A549 (cell line): ENCODE measurements at regions not wholly inside any gene's neighbourhood (a gene's known extent, or its start where the extent isn't known, plus 50 kb on each side); places are given as distances from the start of the nearest gene placed in this dataset.

Experiments
- ATAC-seq, 2 experiments: fragments of 200-7000 bp in 1 of 2; fragments of >200 bp in 1 of 2; cut with Nextera tagmentation in 1 of 2; cut with Tn5 transposase in 1 of 2; 3 replicates each; pipeline versions ENCODE4 v1.8.0 to v1.9.1; 2018 to 2020; ENCODE audit warnings: mild to moderate bottlenecking in 1 of 2, moderate library complexity in 1 of 2
- CTCF ChIA-PET: fragments of 300-600 bp; sonication (Branson Sonifier 250); formaldehyde crosslinking; extraction: SDS; loops from one replicate; lab custom pipeline; 2021; ENCODE audit warnings: antibody characterized with exemption, inconsistent platforms; lab: Yijun Ruan, JAX
- POLR2A ChIA-PET: fragments of 350-600 bp; formaldehyde crosslinking; extraction: SDS; loops from one replicate; lab custom pipeline; 2021; ENCODE audit warnings: antibody characterized with exemption, inconsistent platforms; lab: Yijun Ruan, JAX
- DNase-seq, 2 experiments: peaks; one replicate each; pipeline versions ENCODE4 v3.0.0 to v3.0.0-alpha.2; 2011 to 2016; ENCODE audit warnings: low read depth in 1 of 2, low spot score in 1 of 2
- FAIRE-seq: peaks from 2 replicates; lab custom pipeline; 2011; peaks lifted over from hg19 to GRCh38; lab: Jason Lieb, UNC
- H3K27ac ChIP-seq, 2 experiments: fragments of >200 bp; sonication (Bioruptor Twin); formaldehyde crosslinking; 3 replicates each; pipeline ENCODE4 v1.5.1; 2016 to 2017
- H3K4me1 ChIP-seq: fragments of >200 bp; sonication (Bioruptor Twin); formaldehyde crosslinking; 3 replicates; pipeline ENCODE4 v1.6.1; 2016
- H3K4me2 ChIP-seq: fragments of >200 bp; sonication (Bioruptor Twin); formaldehyde crosslinking; 3 replicates; pipeline ENCODE4 v1.6.1; 2016
- H3K4me3 ChIP-seq: fragments of >200 bp; sonication (Bioruptor Twin); formaldehyde crosslinking; 3 replicates; pipeline ENCODE4 v1.5.1; 2016
- H3K9me3 ChIP-seq: fragments of >200 bp; sonication (Bioruptor Twin); formaldehyde crosslinking; 3 replicates; pipeline ENCODE4 v1.6.1; 2016
- MAFK ChIP-seq: fragments of 450-650 bp; IDR thresholded peaks from 2 replicates; pipeline ENCODE4 v1.6.1; 2014; ENCODE audit not compliant: partially characterized antibody
- NPAS2 ChIP-seq: fragments of 250-450 bp; sonication (Bioruptor Pico); IDR thresholded peaks from 2 replicates; pipeline ENCODE4 v1.8.0; 2022; ENCODE audit warnings: mild to moderate bottlenecking, moderate library complexity, borderline replicate concordance
- POLR2AphosphoS2 ChIP-seq: conservative IDR thresholded peaks from 2 replicates; pipeline ENCODE4 v1.6.1; 2012; ENCODE audit warnings: low read length, improper control_type of control experiment, inconsistent platforms
- RARB ChIP-seq: fragments of 250-450 bp; sonication (Bioruptor Pico); IDR thresholded peaks from 2 replicates; pipeline ENCODE4 v1.8.0; 2021; ENCODE audit warnings: mild to moderate bottlenecking, moderate library complexity
- RCOR1 ChIP-seq: fragments of 150-350 bp; IDR thresholded peaks from 2 replicates; pipeline ENCODE4 v1.6.1; 2014; ENCODE audit warnings: antibody characterized with exemption, low read length, low read depth
- RNF2 ChIP-seq: fragments of 200-600 bp; sonication (generic); IDR thresholded peaks from 2 replicates; pipeline ENCODE4 v1.6.1; 2016; ENCODE audit warnings: low read depth, mild to moderate bottlenecking, antibody characterized with exemption, moderate library complexity, borderline replicate concordance
- ZFP36 ChIP-seq: fragments of 450-650 bp; IDR thresholded peaks from 2 replicates; pipeline ENCODE4 v1.6.1; 2014; ENCODE audit warnings: borderline replicate concordance; ENCODE audit not compliant: partially characterized antibody
- WGBS: methylation state at CpG from one replicate; pipeline ENCODE4 v1.1.6; 2017; ENCODE audit errors: missing lambda C conversion rate; 5-methylcytosine and 5-hydroxymethylcytosine counted together

DNA sequence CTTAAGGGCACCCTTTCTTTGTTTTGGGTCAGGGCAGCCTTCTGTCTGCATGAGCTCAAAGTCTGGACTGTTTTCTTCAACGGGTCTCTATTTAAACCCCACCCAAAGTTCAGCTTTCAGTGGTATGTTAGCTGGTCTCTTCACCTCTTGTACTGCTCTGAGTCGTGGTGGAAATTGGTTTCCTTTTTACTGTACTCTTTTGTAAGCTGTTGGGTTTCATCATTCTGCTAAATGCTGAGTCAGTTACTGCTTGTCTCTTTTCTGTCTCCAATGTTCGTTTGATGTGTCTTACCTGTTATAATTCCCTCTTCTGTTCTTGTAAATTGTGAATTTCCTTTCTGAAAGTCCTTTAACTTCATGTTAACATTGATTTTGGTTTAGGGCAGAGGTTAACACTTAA is 64.1 kb upstream of the MALRD1 start:
- DNase-seq (no peak), ATAC-seq (no peak), FAIRE-seq (no peak)
- TF ChIP-seq RNF2: no peak
- peak; percentile 46 for TF ChIP-seq MAFK
- H3K27ac ChIP-seq: no peak overlapping the region
- 0% methylated on average over 3 of the region's 3 CpGs for WGBS
- CTCF ChIA-PET: interaction anchor here (1.2 kb wide), 1 partner anchor 570 kb away, joined by 3 read pairs; no protein-coding TSS in a partner anchor
- H3K9me3 ChIP-seq: no peaks in the 10 kb centered on the region
- POLR2A ChIA-PET: no interaction called here
- no peak overlapping the region for H3K4me2 ChIP-seq
- H3K4me1 ChIP-seq: no peaks in the 10 kb centered on the region
- H3K4me3 ChIP-seq: no peak overlapping the region

DNA sequence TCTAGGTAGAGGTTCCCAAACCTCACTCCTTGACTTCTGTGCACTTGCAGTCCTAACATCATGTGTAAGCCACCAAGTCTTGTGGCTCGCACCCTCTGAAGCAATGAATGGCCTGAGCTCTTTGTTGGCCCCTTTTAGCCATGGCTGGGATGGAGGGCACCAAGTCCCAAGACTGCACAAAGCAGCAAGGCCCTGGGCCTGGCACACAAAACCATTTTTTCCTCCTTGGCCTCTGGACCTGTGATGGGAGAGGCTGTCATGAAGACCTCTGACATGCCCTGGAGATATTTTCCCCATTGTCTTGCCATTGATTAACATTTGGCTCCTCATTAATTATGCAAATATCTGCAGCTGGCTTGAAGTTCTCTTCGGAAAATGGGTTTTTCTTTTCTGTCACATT is 60.3 kb upstream of the MALRD1 start:
- DNase-seq: no peak
- ChIA-PET CTCF (no interaction called here), POLR2A (no interaction called here)
- TF ChIP-seq RCOR1: no peak
- TF ChIP-seq POLR2AphosphoS2: no peak
- TF ChIP-seq ZFP36: peak; percentile 65
- no peak for TF ChIP-seq NPAS2
- no peak for TF ChIP-seq RARB (CRISPR knock-in tag)
- no peak for FAIRE-seq
- no peak for ATAC-seq
- H3K4me1 ChIP-seq: no peaks in the 10 kb centered on the region
- WGBS: 0% methylated on average over 2 of the region's 2 CpGs
- no peak overlapping the region for H3K4me3 ChIP-seq
- H3K9me3 ChIP-seq: no peaks in the 10 kb centered on the region
- H3K4me2 ChIP-seq: no peak overlapping the region
- H3K27ac ChIP-seq: no peak overlapping the region
